B cell (primary cell): ENCODE measurements at regions not wholly inside any gene's neighbourhood (a gene's known extent, or its start where the extent isn't known, plus 50 kb on each side); places are given as distances from the start of the nearest gene placed in this dataset.

ENCODE experiments used
- ATAC-seq: fragments of 200-7000 bp; cut with Tn5 transposase; one replicate; pipeline ENCODE4 v1.10.0; 2021; ENCODE audit warnings: low read depth, mild to moderate bottlenecking, moderate number of reproducible peaks, moderate library complexity
- CTCF ChIA-PET: fragments of 350-600 bp; sonication (Branson Sonifier 250); formaldehyde crosslinking; loops from one replicate; lab custom pipeline; 2021; ENCODE audit warnings: antibody characterized with exemption, inconsistent platforms; lab: Charles Lee
- POLR2A ChIA-PET: fragments of 350-600 bp; sonication (Branson Sonifier 250); formaldehyde crosslinking; loops from one replicate; lab custom pipeline; 2021; ENCODE audit warnings: antibody characterized with exemption; lab: Charles Lee
- DNase-seq: peaks from one replicate; pipeline ENCODE4 v3.0.0; 2013
- H2AFZ ChIP-seq: 2 replicates; pipeline ENCODE4 v1.6.1; 2012; ENCODE audit warnings: mild to moderate bottlenecking, low read depth, low read length; ENCODE audit not compliant: insufficient read depth, poor library complexity, severe bottlenecking
- H3K27ac ChIP-seq, 2 donors: 1 replicate in 1 of 2; 2 replicates in 1 of 2; pipeline ENCODE4 v1.5.1; 2012 to 2013; ENCODE audit warnings: low read length in 2 of 2, mild to moderate bottlenecking in 2 of 2, moderate library complexity in 1 of 2
- H3K27me3 ChIP-seq, 4 experiments: fragments of 200-600 bp in 1 of 4; sonication (generic) in 1 of 4; replicated peaks in 1 of 4; 1 replicate in 2 of 4; 2 replicates in 2 of 4; pipeline versions ENCODE4 v1.6.1 to v1.7.0; 2013 to 2016; ENCODE audit warnings: low read length in 3 of 4, mild to moderate bottlenecking in 2 of 4, mixed read lengths in 1 of 4, moderate library complexity in 1 of 4; ENCODE audit not compliant: insufficient read depth in 4 of 4, control insufficient read depth in 3 of 4; ENCODE audit errors: control extremely low read depth in 1 of 4
- H3K36me3 ChIP-seq, 2 experiments: replicated peaks in 1 of 2; 1 replicate in 1 of 2; 2 replicates in 1 of 2; pipeline versions ENCODE4 v1.6.1 to v1.7.1; 2013; ENCODE audit warnings: low read length in 1 of 2; ENCODE audit not compliant: insufficient read depth in 2 of 2, control insufficient read depth in 1 of 2; ENCODE audit errors: control extremely low read depth in 1 of 2, extremely low read depth in 1 of 2
- H3K4me1 ChIP-seq, 2 donors: fragments of 200-600 bp in 1 of 2; sonication (generic) in 1 of 2; 1 replicate in 1 of 2; 2 replicates in 1 of 2; pipeline versions ENCODE4 v1.5.1 to v1.6.1; 2013 to 2017; ENCODE audit warnings: low read length in 2 of 2; ENCODE audit not compliant: control insufficient read depth in 2 of 2, insufficient read depth in 2 of 2
- H3K4me2 ChIP-seq: replicated peaks from 2 replicates; pipeline ENCODE3; 2012; ENCODE audit warnings: mild to moderate bottlenecking, low read depth, low read length; ENCODE audit not compliant: poor library complexity, severe bottlenecking
- H3K4me3 ChIP-seq, 5 experiments: fragments of 200-600 bp in 1 of 5; sonication (generic) in 1 of 5; 1 replicate in 3 of 5; 2 replicates in 2 of 5; pipeline versions ENCODE4 v1.5.1 to v1.7.0; 2011 to 2016; ENCODE audit warnings: low read length in 4 of 5, mild to moderate bottlenecking in 4 of 5, low read depth in 2 of 5, control low read depth in 1 of 5, moderate library complexity in 1 of 5; ENCODE audit not compliant: insufficient read depth in 1 of 5; ENCODE audit errors: control extremely low read depth in 1 of 5, extremely low read depth in 1 of 5
- H3K79me2 ChIP-seq: fragments of 200-600 bp; sonication (generic); one replicate; pipeline ENCODE4 v1.6.0; 2016; ENCODE audit warnings: low read length; ENCODE audit not compliant: control insufficient read depth, insufficient read depth
- H3K9ac ChIP-seq: fragments of 200-600 bp; sonication (generic); 2 replicates; pipeline ENCODE4 v1.6.1; 2017; ENCODE audit warnings: mild to moderate bottlenecking, low read length, moderate library complexity
- H3K9me3 ChIP-seq, 3 donors: one replicate each; pipeline versions ENCODE4 v1.6.1 to v1.7.1; 2013; ENCODE audit warnings: low read length in 2 of 3; ENCODE audit not compliant: control insufficient read depth in 2 of 3, insufficient read depth in 1 of 3; ENCODE audit errors: control extremely low read depth in 1 of 3
- H4K20me1 ChIP-seq: 2 replicates; pipeline ENCODE4 v1.6.0; 2012; ENCODE audit warnings: mild to moderate bottlenecking, low read length; ENCODE audit not compliant: insufficient read depth, control insufficient read depth, poor library complexity, severe bottlenecking
- H3K27ac Mint-ChIP-seq: one replicate; pipeline ENCODE4 v1.8.0; 2021; ENCODE audit warnings: mixed read lengths
- H3K27me3 Mint-ChIP-seq: one replicate; pipeline ENCODE4 v1.8.0; 2021; ENCODE audit warnings: mixed read lengths
- H3K4me1 Mint-ChIP-seq: one replicate; pipeline ENCODE4 v1.8.0; 2021; ENCODE audit warnings: mixed read lengths
- H3K4me3 Mint-ChIP-seq: one replicate; pipeline ENCODE4 v1.8.0; 2021; ENCODE audit warnings: mixed read lengths
- H3K9me3 Mint-ChIP-seq: one replicate; pipeline ENCODE4 v1.8.0; 2022; ENCODE audit warnings: mixed read lengths; ENCODE audit not compliant: insufficient read depth
- CTCF ChIP-seq: fragments of 200-600 bp; IDR thresholded peaks from one replicate; pipeline ENCODE4 v1.8.0; 2022; ENCODE audit warnings: antibody characterized with exemption, mild to moderate bottlenecking
- EZH2 ChIP-seq: IDR thresholded peaks from 2 replicates; pipeline ENCODE4 v1.6.1; 2012; ENCODE audit warnings: borderline replicate concordance, low read depth, mild to moderate bottlenecking, moderate library complexity, low read length; ENCODE audit not compliant: insufficient read depth, poor library complexity, severe bottlenecking
- WGBS: methylation state at CpG from one replicate; pipeline ENCODE4 v1.1.5; 2013; ENCODE audit warnings: missing lambda C conversion rate; ENCODE audit not compliant: insufficient coverage; 5-methylcytosine and 5-hydroxymethylcytosine counted together
- intact Hi-C: fragments of 100-400 bp; cut with micrococcal nuclease; formaldehyde crosslinking; loops from one replicate; pipeline ENCODE4 v1.10.0; 2022

- H3K4me1 ChIP-seq, result no peaks in the 10 kb centered on the region
- no peak overlapping the region for H3K4me3 Mint-ChIP-seq
- H3K36me3 ChIP-seq, result no peaks in the 10 kb centered on the region
- H3K9me3 ChIP-seq, result peaks cover 0 to 2% (median 0%) of the 10 kb centered on the region in 3 donors
- H3K27me3 Mint-ChIP-seq, result peaks cover 36% of the 10 kb centered on the region
- no peaks in the 10 kb centered on the region for H3K9me3 Mint-ChIP-seq
- no peak overlapping the region for H2AFZ ChIP-seq
- no peak overlapping the region for H3K4me2 ChIP-seq
- no peaks in the 10 kb centered on the region for H3K79me2 ChIP-seq
- no peaks in the 10 kb centered on the region for H3K4me1 Mint-ChIP-seq
- H3K27ac Mint-ChIP-seq, result no peak overlapping the region
- CTCF ChIA-PET, result interaction anchor here (0.6 kb wide), 1 partner anchor 36 kb away, joined by 4 read pairs; no protein-coding TSS in a partner anchor
- H3K27ac ChIP-seq, result no peak overlapping the region
- no peak overlapping the region for H3K9ac ChIP-seq
- intact Hi-C loops, result no loop called here
- ATAC-seq (no peak), DNase-seq (no peak)
- no peak for TF ChIP-seq CTCF
- TF ChIP-seq EZH2, result no peak
- POLR2A ChIA-PET, result no interaction called here
- no peak overlapping the region for H3K4me3 ChIP-seq
- H4K20me1 ChIP-seq, result no peaks in the 10 kb centered on the region
- WGBS, result 9% methylated on average over 36 of the region's 38 CpGs
- H3K27me3 ChIP-seq, result peaks cover 0 to 26% (median 5%) of the 10 kb centered on the region in 4 experiments
Measured at GRCh38 chr10:128540128-128540762, 414.0 kb upstream of the MKI67 start.
